OCI-LY3 (cell line): ENCODE measurements at regions not wholly inside any gene's neighbourhood (a gene's known extent, or its start where the extent isn't known, plus 50 kb on each side); places are given as distances from the start of the nearest gene placed in this dataset.

Experiments
- H2AFZ ChIP-seq: fragments of 200-600, 300-600 bp; shearing (Covaris generic); 2 replicates; pipeline ENCODE4 v1.6.0; 2014; ENCODE audit warnings: antibody characterized with exemption, low read depth, low read length
- H3K27ac ChIP-seq: fragments of 200-600, 300-600 bp; sonication (generic); 2 replicates; pipeline ENCODE4 v1.5.1; 2014; ENCODE audit warnings: mild to moderate bottlenecking, low read length, moderate library complexity, mixed read lengths
- H3K27me3 ChIP-seq: fragments of 200-600, 300-600 bp; sonication (generic); 2 replicates; pipeline ENCODE4 v1.6.1; 2014; ENCODE audit warnings: low read depth, low read length, mixed read lengths
- H3K36me3 ChIP-seq: fragments of 200-600, 300-600 bp; sonication (generic); replicated peaks from 2 replicates; pipeline ENCODE3; 2014; ENCODE audit warnings: low read depth, low read length, mixed read lengths
- H3K4me1 ChIP-seq: fragments of 300-600, 200-600 bp; sonication (generic); 2 replicates; pipeline ENCODE4 v1.6.1; 2014; ENCODE audit warnings: low read length, mixed read lengths
- H3K4me2 ChIP-seq: fragments of 200-600, 300-600 bp; sonication (generic); 2 replicates; pipeline ENCODE4 v1.6.1; 2014; ENCODE audit warnings: low read length, mixed read lengths
- H3K4me3 ChIP-seq: fragments of 300-600, 200-600 bp; sonication (generic); 2 replicates; pipeline ENCODE4 v1.5.1; 2014; ENCODE audit warnings: antibody characterized with exemption, mild to moderate bottlenecking, low read length, moderate library complexity
- H3K79me2 ChIP-seq: fragments of 300-600, 200-600 bp; shearing (Covaris generic); 2 replicates; pipeline ENCODE4 v1.6.1; 2014; ENCODE audit warnings: mild to moderate bottlenecking, low read length, mixed read lengths
- H3K9ac ChIP-seq: fragments of 300-600, 200-600 bp; shearing (Covaris generic); 2 replicates; pipeline ENCODE4 v1.6.0; 2014; ENCODE audit warnings: mild to moderate bottlenecking, low read length, moderate library complexity
- H3K9me3 ChIP-seq: fragments of 200-600, 300-600 bp; shearing (Covaris generic); 2 replicates; pipeline ENCODE4 v1.6.1; 2014; ENCODE audit warnings: low read length, mixed read lengths; ENCODE audit not compliant: insufficient read depth
- H4K20me1 ChIP-seq: fragments of 200-600, 300-600 bp; sonication (generic); 2 replicates; pipeline ENCODE4 v1.6.1; 2016; ENCODE audit warnings: low read length, mixed read lengths; ENCODE audit not compliant: insufficient read depth
- CTCF ChIP-seq: fragments of 200-600, 300-600 bp; sonication (generic); IDR thresholded peaks from 2 replicates; pipeline ENCODE4 v1.5.1; 2014; ENCODE audit warnings: antibody characterized with exemption, low read length, low read depth
- EZH2phosphoT487 ChIP-seq: fragments of 200-600 bp; shearing (Covaris generic); IDR thresholded peaks from 2 replicates; pipeline ENCODE4 v1.6.1; 2018; ENCODE audit warnings: antibody characterized with exemption, mixed run types, low read depth

GRCh38 chr4:106512706-106513105 is 144.1 kb upstream of the GIMD1 start:
- no peak overlapping the region for H2AFZ ChIP-seq
- no peaks in the 10 kb centered on the region for H3K27me3 ChIP-seq
- H3K79me2 ChIP-seq = no peaks in the 10 kb centered on the region
- no peak overlapping the region for H3K4me3 ChIP-seq
- H3K4me2 ChIP-seq = no peak overlapping the region
- no peaks in the 10 kb centered on the region for H3K4me1 ChIP-seq
- no peak overlapping the region for H3K27ac ChIP-seq
- H3K36me3 ChIP-seq = no peaks in the 10 kb centered on the region
- TF ChIP-seq EZH2phosphoT487 (no peak), CTCF (no peak)
- no peaks in the 10 kb centered on the region for H3K9me3 ChIP-seq
- no peaks in the 10 kb centered on the region for H4K20me1 ChIP-seq
- H3K9ac ChIP-seq = no peak overlapping the region

- Histone ChIP-seq H3K27ac (no peak overlapping the region), H2AFZ (no peak overlapping the region), H3K36me3 (no peaks in the 10 kb centered on the region), H3K9ac (no peak overlapping the region), H3K4me2 (no peak overlapping the region), H3K4me3 (no peak overlapping the region), H3K79me2 (no peaks in the 10 kb centered on the region), H3K27me3 (no peaks in the 10 kb centered on the region), H3K4me1 (no peaks in the 10 kb centered on the region), H4K20me1 (no peaks in the 10 kb centered on the region), H3K9me3 (no peaks in the 10 kb centered on the region)
- TF ChIP-seq EZH2phosphoT487 (no peak), CTCF (no peak)
These were observed 138.9 kb upstream of the GIMD1 start for GRCh38 chr4:106507440-106507839.

- Histone ChIP-seq H4K20me1 (no peaks in the 10 kb centered on the region), H3K4me1 (no peaks in the 10 kb centered on the region), H3K4me3 (no peak overlapping the region), H2AFZ (no peak overlapping the region), H3K9ac (no peak overlapping the region), H3K79me2 (no peaks in the 10 kb centered on the region), H3K9me3 (no peaks in the 10 kb centered on the region), H3K36me3 (no peaks in the 10 kb centered on the region), H3K27me3 (no peaks in the 10 kb centered on the region), H3K27ac (no peak overlapping the region), H3K4me2 (no peak overlapping the region)
- TF ChIP-seq CTCF (no peak), EZH2phosphoT487 (no peak)
These were observed 134.8 kb upstream of the GIMD1 start for GRCh38 chr4:106503116-106504050.

- H3K9me3 ChIP-seq = no peaks in the 10 kb centered on the region
- H3K27me3 ChIP-seq = no peaks in the 10 kb centered on the region
- H3K4me1 ChIP-seq = no peaks in the 10 kb centered on the region
- peak overlapping the region; percentile 58 for H3K4me2 ChIP-seq
- no peak overlapping the region for H3K9ac ChIP-seq
- H3K4me3 ChIP-seq = peak overlapping the region; percentile 13
- no peaks in the 10 kb centered on the region for H3K79me2 ChIP-seq
- TF ChIP-seq CTCF (peak; percentile 78), EZH2phosphoT487 (no peak)
- H3K36me3 ChIP-seq = no peaks in the 10 kb centered on the region
- no peak overlapping the region for H2AFZ ChIP-seq
- no peak overlapping the region for H3K27ac ChIP-seq
- no peaks in the 10 kb centered on the region for H4K20me1 ChIP-seq
These were observed 133.6 kb upstream of the GIMD1 start for GRCh38 chr4:106502106-106502699.
